ENCODE measurements at regions not wholly inside any gene's neighbourhood (a gene's known extent, or its start where the extent isn't known, plus 50 kb on each side); places are given as distances from the start of the nearest gene placed in this dataset.

DNA sequence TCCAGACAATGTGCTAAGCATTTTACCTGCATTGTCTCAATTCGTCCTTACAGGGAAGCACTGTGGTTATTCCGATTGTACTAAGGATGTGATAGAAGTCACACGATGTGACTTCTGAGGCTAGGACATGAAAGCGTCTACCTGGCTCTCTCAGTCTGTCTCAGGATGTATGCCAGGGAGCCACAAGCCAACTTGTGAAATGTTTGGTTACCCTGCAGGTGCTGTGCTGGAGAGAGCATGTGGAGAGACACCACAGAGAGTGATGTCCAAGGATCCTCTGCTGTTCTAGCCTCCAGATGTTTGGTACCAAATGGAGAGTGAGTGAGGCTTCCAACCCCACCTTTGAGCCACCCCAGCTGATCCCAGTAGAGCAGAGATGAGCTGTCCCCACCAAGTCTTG is 120.1 kb upstream of the IL12B start:
- H3K4me3 ChIP-seq (ENCODE audit: low read depth, low read length), result no peak overlapping the region
- no peaks in the 10 kb centered on the region for H3K36me3 ChIP-seq (ENCODE audit: control insufficient read depth, insufficient read depth, low read length)
- no peak for DNase-seq (ENCODE audit: low read depth)
- TF ChIP-seq, protein P1, sequence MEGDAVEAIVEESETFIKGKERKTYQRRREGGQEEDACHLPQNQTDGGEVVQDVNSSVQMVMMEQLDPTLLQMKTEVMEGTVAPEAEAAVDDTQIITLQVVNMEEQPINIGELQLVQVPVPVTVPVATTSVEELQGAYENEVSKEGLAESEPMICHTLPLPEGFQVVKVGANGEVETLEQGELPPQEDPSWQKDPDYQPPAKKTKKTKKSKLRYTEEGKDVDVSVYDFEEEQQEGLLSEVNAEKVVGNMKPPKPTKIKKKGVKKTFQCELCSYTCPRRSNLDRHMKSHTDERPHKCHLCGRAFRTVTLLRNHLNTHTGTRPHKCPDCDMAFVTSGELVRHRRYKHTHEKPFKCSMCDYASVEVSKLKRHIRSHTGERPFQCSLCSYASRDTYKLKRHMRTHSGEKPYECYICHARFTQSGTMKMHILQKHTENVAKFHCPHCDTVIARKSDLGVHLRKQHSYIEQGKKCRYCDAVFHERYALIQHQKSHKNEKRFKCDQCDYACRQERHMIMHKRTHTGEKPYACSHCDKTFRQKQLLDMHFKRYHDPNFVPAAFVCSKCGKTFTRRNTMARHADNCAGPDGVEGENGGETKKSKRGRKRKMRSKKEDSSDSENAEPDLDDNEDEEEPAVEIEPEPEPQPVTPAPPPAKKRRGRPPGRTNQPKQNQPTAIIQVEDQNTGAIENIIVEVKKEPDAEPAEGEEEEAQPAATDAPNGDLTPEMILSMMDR (IDR thresholded peaks at IDR 0.05; ENCODE audit: insufficient read depth, low read length, severe bottlenecking), result no peak
- no peak for FAIRE-seq
- peaks cover 3% of the 10 kb centered on the region for H3K27me3 ChIP-seq (ENCODE audit: control insufficient read depth, insufficient read depth, low read length)

DNA sequence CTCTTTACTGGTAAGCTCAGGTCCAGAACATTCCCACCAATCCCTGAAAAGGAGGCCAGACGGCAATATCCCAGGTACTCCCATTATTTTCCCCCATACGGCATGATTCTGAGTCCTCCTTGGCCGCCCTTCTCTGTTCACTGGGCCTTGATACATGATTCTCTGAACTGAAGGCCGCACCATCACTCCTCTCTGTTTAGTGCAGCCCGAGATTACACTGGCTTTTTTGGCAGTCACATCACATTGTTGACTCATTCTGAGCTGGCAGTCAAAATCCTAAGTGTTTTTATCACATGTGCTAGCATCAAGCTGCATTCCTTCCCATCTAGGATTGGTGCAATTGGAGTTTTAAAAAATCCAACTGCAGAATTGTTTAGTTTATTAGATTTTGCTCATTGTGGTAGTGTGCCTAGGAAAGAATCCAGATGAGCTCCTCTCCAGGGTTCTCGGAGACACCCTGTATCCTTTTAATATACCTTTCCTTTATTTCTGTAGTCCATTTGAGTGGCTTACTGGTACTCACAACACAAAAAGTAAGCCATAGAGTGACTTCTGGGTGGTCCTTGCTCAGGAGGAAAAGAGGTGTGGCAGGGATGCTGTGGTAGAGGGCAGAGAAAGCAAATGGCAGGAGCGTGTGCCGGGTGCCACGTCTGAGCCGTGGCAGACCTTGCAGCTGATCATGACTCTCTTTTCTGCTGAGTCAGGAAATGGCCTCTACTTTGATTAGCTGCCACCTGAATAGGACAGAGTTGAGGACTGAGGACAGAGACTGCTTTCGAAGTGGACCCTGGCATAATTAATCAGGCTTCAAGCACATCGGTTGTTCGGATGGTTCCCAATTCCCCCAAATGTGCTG is 121.1 kb upstream of the IL12B start:
- Histone ChIP-seq H3K27me3 (ENCODE audit: control insufficient read depth, insufficient read depth, low read length) (peaks cover 3% of the 10 kb centered on the region), H3K36me3 (ENCODE audit: control insufficient read depth, insufficient read depth, low read length) (no peaks in the 10 kb centered on the region), H3K4me3 (ENCODE audit: low read depth, low read length) (no peak overlapping the region)
- FAIRE-seq, result no peak
- TF ChIP-seq, protein P1 (IDR thresholded peaks at IDR 0.05; ENCODE audit: insufficient read depth, low read length, severe bottlenecking), result no peak
- DNase-seq (ENCODE audit: low read depth), result peak; percentile 89

DNA sequence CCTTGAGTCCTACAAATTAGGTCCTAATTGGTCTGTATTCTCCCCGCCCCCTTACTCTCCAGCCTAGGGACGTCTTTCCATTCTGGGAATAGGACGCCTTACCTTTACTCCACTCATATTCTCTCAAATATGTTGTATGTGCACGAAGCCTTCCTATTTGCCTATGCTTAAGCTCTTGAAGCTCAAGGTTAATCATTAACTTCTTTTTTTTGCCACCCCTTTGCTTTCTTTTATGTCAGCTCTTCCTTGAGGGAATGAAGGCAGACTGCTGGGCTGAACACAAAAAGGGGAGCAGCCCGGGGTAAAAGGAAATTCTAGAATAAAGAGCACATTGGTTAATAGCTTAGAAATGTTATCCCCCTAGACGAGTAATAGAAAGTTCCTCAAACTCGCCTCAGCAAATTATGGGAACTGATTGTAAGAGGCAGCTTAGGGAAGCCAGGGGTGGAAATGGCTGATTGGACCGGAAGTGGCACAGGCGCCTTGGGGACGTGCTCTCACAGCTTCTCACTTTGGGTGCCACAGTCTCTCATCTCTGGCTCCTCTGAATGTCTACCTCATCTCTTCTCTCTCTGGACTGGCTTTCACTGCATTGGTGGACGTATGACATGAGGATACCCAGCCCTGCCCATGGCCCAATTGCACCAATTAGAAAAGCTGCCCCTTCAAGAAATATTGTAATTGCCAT is 122.3 kb upstream of the IL12B start:
- TF ChIP-seq, protein P1 (IDR thresholded peaks at IDR 0.05; ENCODE audit: insufficient read depth, low read length, severe bottlenecking), result no peak
- H3K36me3 ChIP-seq (ENCODE audit: control insufficient read depth, insufficient read depth, low read length), result no peaks in the 10 kb centered on the region
- DNase-seq (ENCODE audit: low read depth) (no peak), FAIRE-seq (no peak)
- H3K27me3 ChIP-seq (ENCODE audit: control insufficient read depth, insufficient read depth, low read length), result peaks cover 3% of the 10 kb centered on the region
- H3K4me3 ChIP-seq (ENCODE audit: low read depth, low read length), result no peak overlapping the region

DNA sequence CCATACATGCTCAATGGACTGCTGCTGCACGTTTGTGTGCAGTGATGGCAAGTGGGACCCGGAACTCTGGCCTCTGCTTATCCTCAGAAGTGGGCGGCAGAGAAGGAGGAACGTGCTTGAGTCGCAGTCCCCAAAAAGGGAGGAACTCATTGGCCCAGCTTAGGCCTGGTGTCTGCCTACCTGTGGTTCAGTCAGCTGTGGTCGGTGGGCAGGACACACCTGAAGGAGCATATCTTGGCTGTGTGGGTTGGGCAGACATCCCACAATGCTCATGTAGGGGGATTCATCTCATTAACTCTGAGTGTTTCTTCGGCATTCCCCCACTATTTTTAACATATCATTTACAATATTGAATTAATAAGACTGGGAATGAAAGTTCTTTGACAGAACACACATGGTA is 122.9 kb upstream of the IL12B start:
- TF ChIP-seq, protein P1 (IDR thresholded peaks at IDR 0.05; ENCODE audit: insufficient read depth, low read length, severe bottlenecking), result no peak
- H3K4me3 ChIP-seq (ENCODE audit: low read depth, low read length), result no peak overlapping the region

DNA sequence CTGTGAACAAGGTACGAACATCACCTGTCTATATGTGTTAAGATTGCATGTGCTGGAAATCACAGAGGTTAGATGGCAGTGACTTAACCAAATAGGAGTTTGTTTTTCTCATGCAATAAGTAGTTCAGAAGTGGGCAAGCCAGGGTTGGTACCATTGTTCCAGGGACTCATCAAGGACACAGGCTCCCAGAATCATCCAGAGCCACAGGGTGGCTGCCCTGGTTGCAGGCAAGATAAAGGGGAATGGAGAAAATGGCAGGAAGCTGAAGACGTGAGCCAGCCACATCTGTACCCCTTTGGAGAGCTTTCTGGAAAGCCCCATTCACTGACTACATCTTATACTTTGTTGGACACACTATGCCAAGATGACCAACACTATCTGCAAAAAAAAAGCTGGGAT is 126.0 kb upstream of the IL12B start:
- TF ChIP-seq, protein P1 (IDR thresholded peaks at IDR 0.05; ENCODE audit: insufficient read depth, low read length, severe bottlenecking), result no peak
- DNase-seq (ENCODE audit: low read depth), result no peak
- Histone ChIP-seq H3K27me3 (ENCODE audit: control insufficient read depth, insufficient read depth, low read length) (peaks cover 3% of the 10 kb centered on the region), H3K4me3 (ENCODE audit: low read depth, low read length) (no peak overlapping the region), H3K36me3 (ENCODE audit: control insufficient read depth, insufficient read depth, low read length) (no peaks in the 10 kb centered on the region)
- no peak for FAIRE-seq

More for the DNA sequence above, 122.9 kb upstream of the IL12B start:
- FAIRE-seq (no peak), DNase-seq (ENCODE audit: low read depth) (no peak)
- Histone ChIP-seq H3K27me3 (ENCODE audit: control insufficient read depth, insufficient read depth, low read length) (peaks cover 3% of the 10 kb centered on the region), H3K36me3 (ENCODE audit: control insufficient read depth, insufficient read depth, low read length) (no peaks in the 10 kb centered on the region)

Data from bronchial epithelial cell (primary cell).